DOHH2 (cell line): ENCODE measurements at regions not wholly inside any gene's neighbourhood (a gene's known extent, or its start where the extent isn't known, plus 50 kb on each side); places are given as distances from the start of the nearest gene placed in this dataset.

Source experiments
- EZH2phosphoT487 ChIP-seq: fragments of 200-600 bp; sonication (generic); IDR thresholded peaks from 2 replicates; pipeline ENCODE4 v1.6.1; 2017; ENCODE audit warnings: borderline replicate concordance, mild to moderate bottlenecking, antibody characterized with exemption, low read length, moderate library complexity, mixed read lengths
- TF ChIP-seq, protein P1 (sequence below): fragments of 200-600 bp; sonication (generic); IDR thresholded peaks from one replicate; pipeline ENCODE4 v1.5.1; 2014; ENCODE audit warnings: antibody characterized with exemption, mild to moderate bottlenecking, low read depth, low read length; ENCODE audit not compliant: poor library complexity, severe bottlenecking

DNA sequence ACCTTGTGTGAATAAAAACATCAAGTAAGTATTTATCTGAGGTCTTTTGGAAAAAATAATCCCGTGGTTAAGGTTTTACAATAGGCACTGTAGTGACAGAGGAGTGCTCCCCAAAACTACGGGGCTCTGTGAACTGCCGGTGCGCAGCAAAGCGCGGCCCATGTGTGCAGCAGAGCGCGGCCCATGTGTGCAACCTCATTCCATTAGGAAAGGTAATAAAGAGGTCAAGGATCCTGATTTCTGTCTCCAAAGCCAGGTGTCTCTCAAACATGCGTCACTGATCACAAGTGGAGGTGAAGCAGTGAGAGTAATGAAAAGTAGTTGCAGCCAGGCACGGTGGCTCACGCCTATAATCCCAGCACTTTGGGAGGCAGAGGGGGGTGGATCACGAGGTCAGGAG, 58.7 kb downstream of the MRPL57 start:
- TF ChIP-seq, protein P1, sequence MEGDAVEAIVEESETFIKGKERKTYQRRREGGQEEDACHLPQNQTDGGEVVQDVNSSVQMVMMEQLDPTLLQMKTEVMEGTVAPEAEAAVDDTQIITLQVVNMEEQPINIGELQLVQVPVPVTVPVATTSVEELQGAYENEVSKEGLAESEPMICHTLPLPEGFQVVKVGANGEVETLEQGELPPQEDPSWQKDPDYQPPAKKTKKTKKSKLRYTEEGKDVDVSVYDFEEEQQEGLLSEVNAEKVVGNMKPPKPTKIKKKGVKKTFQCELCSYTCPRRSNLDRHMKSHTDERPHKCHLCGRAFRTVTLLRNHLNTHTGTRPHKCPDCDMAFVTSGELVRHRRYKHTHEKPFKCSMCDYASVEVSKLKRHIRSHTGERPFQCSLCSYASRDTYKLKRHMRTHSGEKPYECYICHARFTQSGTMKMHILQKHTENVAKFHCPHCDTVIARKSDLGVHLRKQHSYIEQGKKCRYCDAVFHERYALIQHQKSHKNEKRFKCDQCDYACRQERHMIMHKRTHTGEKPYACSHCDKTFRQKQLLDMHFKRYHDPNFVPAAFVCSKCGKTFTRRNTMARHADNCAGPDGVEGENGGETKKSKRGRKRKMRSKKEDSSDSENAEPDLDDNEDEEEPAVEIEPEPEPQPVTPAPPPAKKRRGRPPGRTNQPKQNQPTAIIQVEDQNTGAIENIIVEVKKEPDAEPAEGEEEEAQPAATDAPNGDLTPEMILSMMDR: no peak
- TF ChIP-seq EZH2phosphoT487: no peak
